Neural cell (in vitro differentiated cells): ENCODE measurements at regions not wholly inside any gene's neighbourhood (a gene's known extent, or its start where the extent isn't known, plus 50 kb on each side); places are given as distances from the start of the nearest gene placed in this dataset.

Source experiments
- H2AFZ ChIP-seq: fragments of 200-600, 300-800 bp; sonication (generic), shearing (Covaris generic); 2 replicates; pipeline ENCODE4 v1.6.0; 2014; ENCODE audit warnings: low read depth, mild to moderate bottlenecking, antibody characterized with exemption, low read length, moderate library complexity
- H3F3A ChIP-seq: fragments of 200-600 bp; shearing (Covaris generic); 2 replicates; pipeline ENCODE4 v1.6.1; 2016; ENCODE audit warnings: mild to moderate bottlenecking, moderate library complexity, mixed read lengths, antibody characterized with exemption, low read length; ENCODE audit not compliant: insufficient read depth, poor library complexity, severe bottlenecking
- H3K27ac ChIP-seq: fragments of 200-600, 300-800 bp; sonication (generic), shearing (Covaris generic); 2 replicates; pipeline ENCODE4 v1.5.1; 2014; ENCODE audit warnings: mild to moderate bottlenecking, low read length, moderate library complexity
- H3K27me3 ChIP-seq: fragments of 300-800, 200-600 bp; sonication (generic), shearing (Covaris generic); 2 replicates; pipeline ENCODE4 v1.6.0; 2014; ENCODE audit warnings: mild to moderate bottlenecking, low read depth, low read length, moderate library complexity; ENCODE audit not compliant: insufficient read depth
- H3K36me3 ChIP-seq: fragments of 300-800, 200-600 bp; sonication (generic), shearing (Covaris generic); 2 replicates; pipeline ENCODE4 v1.5.1; 2014; ENCODE audit warnings: mild to moderate bottlenecking, antibody characterized with exemption, low read length, moderate library complexity; ENCODE audit not compliant: insufficient read depth
- H3K4me2 ChIP-seq: fragments of 300-800, 200-600 bp; sonication (generic), shearing (Covaris generic); 2 replicates; pipeline ENCODE4 v1.6.0; 2014; ENCODE audit warnings: mild to moderate bottlenecking, low read length
- H3K4me3 ChIP-seq: fragments of 300-800, 200-600 bp; sonication (generic), shearing (Covaris generic); 2 replicates; pipeline ENCODE4 v1.5.1; 2014; ENCODE audit warnings: mild to moderate bottlenecking, low read length, moderate library complexity
- H3K79me2 ChIP-seq: fragments of 200-600 bp; shearing (Covaris generic); replicated peaks from 2 replicates; pipeline ENCODE4 v1.6.0; 2014; ENCODE audit warnings: mild to moderate bottlenecking, low read length, moderate library complexity; ENCODE audit not compliant: insufficient read depth
- H3K9ac ChIP-seq: fragments of 300-800, 200-600 bp; sonication (generic), shearing (Covaris generic); 2 replicates; pipeline ENCODE4 v1.6.1; 2016; ENCODE audit warnings: mild to moderate bottlenecking, low read length, mixed read lengths
- H3K9me2 ChIP-seq: fragments of 200-600 bp; shearing (Covaris generic); 2 replicates; pipeline ENCODE4 v1.6.1; 2016; ENCODE audit warnings: mild to moderate bottlenecking, low read length, mixed read lengths; ENCODE audit not compliant: insufficient read depth
- H3K9me3 ChIP-seq: fragments of 200-600, 300-800 bp; sonication (generic), shearing (Covaris generic); 2 replicates; pipeline ENCODE4 v1.6.1; 2016; ENCODE audit warnings: mild to moderate bottlenecking, mixed run types, low read length, moderate library complexity, mixed read lengths
- H4K20me1 ChIP-seq: fragments of 200-600 bp; shearing (Covaris generic); 2 replicates; pipeline ENCODE4 v1.6.1; 2016; ENCODE audit warnings: mild to moderate bottlenecking, mixed run types; ENCODE audit not compliant: insufficient read depth
- EP300 ChIP-seq: fragments of 450-650 bp; conservative IDR thresholded peaks from 2 replicates; pipeline ENCODE4 v1.6.1; 2014; ENCODE audit warnings: antibody characterized with exemption, mild to moderate bottlenecking, moderate library complexity; ENCODE audit not compliant: poor library complexity, severe bottlenecking
- EZH2 ChIP-seq: fragments of 200-600, 300-800 bp; shearing (Covaris generic), sonication (generic); IDR thresholded peaks from 2 replicates; pipeline ENCODE4 v1.6.1; 2014; ENCODE audit warnings: antibody characterized with exemption, low read length, borderline replicate concordance, mild to moderate bottlenecking; ENCODE audit not compliant: insufficient read depth, poor library complexity, severe bottlenecking
- MXI1 ChIP-seq: fragments of 450-650 bp; conservative IDR thresholded peaks from 2 replicates; pipeline ENCODE4 v1.6.1; 2014; ENCODE audit warnings: antibody characterized with exemption, mild to moderate bottlenecking; ENCODE audit not compliant: poor library complexity, severe bottlenecking
- POLR2AphosphoS5 ChIP-seq: IDR thresholded peaks from 2 replicates; pipeline ENCODE4 v1.6.1; 2012
- RAD21 ChIP-seq: fragments of 450-650 bp; conservative IDR thresholded peaks from 2 replicates; pipeline ENCODE4 v1.6.1; 2014; ENCODE audit warnings: antibody characterized with exemption, mild to moderate bottlenecking, moderate library complexity
- SMC3 ChIP-seq: fragments of 450-650 bp; conservative IDR thresholded peaks from 2 replicates; pipeline ENCODE4 v1.6.1; 2014; ENCODE audit warnings: antibody characterized with exemption, mild to moderate bottlenecking, moderate library complexity; ENCODE audit not compliant: poor library complexity
- TAF1 ChIP-seq: IDR thresholded peaks from 2 replicates; pipeline ENCODE4 v1.6.1; 2012; ENCODE audit warnings: low read depth
- TF ChIP-seq, protein P1 (sequence below): IDR thresholded peaks from 2 replicates; pipeline ENCODE4 v1.6.1; 2012; ENCODE audit warnings: borderline replicate concordance
- TF ChIP-seq, protein P2 (sequence below): fragments of 450-650 bp; IDR thresholded peaks from 2 replicates; pipeline ENCODE4 v1.5.1; 2014; ENCODE audit warnings: antibody characterized with exemption, mild to moderate bottlenecking, moderate library complexity; ENCODE audit not compliant: poor library complexity, severe bottlenecking

DNA sequence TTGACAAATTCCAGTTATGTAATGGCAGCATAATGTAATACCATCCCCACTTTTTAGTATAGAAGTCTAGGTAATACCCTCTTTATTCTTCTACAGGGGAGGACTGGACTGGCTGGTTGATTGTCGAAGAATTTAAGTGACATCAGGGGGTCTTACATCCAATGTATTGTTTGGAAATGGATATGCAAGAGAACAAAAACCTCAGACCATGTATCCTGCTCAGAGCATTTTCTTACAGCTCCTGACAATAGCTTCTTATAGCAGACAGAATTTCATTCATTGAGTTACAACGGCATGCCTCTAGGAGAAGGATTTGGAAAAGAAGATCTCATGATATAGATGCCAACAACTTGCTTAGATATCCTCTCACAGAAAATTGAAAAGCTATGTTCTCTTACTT is 2032.3 kb downstream of the EFNA5 start:
- TF ChIP-seq, protein P1, sequence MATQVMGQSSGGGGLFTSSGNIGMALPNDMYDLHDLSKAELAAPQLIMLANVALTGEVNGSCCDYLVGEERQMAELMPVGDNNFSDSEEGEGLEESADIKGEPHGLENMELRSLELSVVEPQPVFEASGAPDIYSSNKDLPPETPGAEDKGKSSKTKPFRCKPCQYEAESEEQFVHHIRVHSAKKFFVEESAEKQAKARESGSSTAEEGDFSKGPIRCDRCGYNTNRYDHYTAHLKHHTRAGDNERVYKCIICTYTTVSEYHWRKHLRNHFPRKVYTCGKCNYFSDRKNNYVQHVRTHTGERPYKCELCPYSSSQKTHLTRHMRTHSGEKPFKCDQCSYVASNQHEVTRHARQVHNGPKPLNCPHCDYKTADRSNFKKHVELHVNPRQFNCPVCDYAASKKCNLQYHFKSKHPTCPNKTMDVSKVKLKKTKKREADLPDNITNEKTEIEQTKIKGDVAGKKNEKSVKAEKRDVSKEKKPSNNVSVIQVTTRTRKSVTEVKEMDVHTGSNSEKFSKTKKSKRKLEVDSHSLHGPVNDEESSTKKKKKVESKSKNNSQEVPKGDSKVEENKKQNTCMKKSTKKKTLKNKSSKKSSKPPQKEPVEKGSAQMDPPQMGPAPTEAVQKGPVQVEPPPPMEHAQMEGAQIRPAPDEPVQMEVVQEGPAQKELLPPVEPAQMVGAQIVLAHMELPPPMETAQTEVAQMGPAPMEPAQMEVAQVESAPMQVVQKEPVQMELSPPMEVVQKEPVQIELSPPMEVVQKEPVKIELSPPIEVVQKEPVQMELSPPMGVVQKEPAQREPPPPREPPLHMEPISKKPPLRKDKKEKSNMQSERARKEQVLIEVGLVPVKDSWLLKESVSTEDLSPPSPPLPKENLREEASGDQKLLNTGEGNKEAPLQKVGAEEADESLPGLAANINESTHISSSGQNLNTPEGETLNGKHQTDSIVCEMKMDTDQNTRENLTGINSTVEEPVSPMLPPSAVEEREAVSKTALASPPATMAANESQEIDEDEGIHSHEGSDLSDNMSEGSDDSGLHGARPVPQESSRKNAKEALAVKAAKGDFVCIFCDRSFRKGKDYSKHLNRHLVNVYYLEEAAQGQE: no peak
- TF ChIP-seq RAD21: no peak
- no peak for TF ChIP-seq POLR2AphosphoS5
- no peak for TF ChIP-seq EZH2
- TF ChIP-seq, protein P2, sequence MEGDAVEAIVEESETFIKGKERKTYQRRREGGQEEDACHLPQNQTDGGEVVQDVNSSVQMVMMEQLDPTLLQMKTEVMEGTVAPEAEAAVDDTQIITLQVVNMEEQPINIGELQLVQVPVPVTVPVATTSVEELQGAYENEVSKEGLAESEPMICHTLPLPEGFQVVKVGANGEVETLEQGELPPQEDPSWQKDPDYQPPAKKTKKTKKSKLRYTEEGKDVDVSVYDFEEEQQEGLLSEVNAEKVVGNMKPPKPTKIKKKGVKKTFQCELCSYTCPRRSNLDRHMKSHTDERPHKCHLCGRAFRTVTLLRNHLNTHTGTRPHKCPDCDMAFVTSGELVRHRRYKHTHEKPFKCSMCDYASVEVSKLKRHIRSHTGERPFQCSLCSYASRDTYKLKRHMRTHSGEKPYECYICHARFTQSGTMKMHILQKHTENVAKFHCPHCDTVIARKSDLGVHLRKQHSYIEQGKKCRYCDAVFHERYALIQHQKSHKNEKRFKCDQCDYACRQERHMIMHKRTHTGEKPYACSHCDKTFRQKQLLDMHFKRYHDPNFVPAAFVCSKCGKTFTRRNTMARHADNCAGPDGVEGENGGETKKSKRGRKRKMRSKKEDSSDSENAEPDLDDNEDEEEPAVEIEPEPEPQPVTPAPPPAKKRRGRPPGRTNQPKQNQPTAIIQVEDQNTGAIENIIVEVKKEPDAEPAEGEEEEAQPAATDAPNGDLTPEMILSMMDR: no peak
- no peak overlapping the region for H2AFZ ChIP-seq
- H3K36me3 ChIP-seq: no peaks in the 10 kb centered on the region
- no peaks in the 10 kb centered on the region for H3K9me2 ChIP-seq
- no peak overlapping the region for H3K4me3 ChIP-seq
- no peaks in the 10 kb centered on the region for H3K27me3 ChIP-seq
- no peak overlapping the region for H3K27ac ChIP-seq
- H3F3A ChIP-seq: no peaks in the 10 kb centered on the region
- no peaks in the 10 kb centered on the region for H3K9me3 ChIP-seq
- H3K79me2 ChIP-seq: no peaks in the 10 kb centered on the region
- H4K20me1 ChIP-seq: no peaks in the 10 kb centered on the region
- H3K4me2 ChIP-seq: no peak overlapping the region
- H3K9ac ChIP-seq: no peak overlapping the region

DNA sequence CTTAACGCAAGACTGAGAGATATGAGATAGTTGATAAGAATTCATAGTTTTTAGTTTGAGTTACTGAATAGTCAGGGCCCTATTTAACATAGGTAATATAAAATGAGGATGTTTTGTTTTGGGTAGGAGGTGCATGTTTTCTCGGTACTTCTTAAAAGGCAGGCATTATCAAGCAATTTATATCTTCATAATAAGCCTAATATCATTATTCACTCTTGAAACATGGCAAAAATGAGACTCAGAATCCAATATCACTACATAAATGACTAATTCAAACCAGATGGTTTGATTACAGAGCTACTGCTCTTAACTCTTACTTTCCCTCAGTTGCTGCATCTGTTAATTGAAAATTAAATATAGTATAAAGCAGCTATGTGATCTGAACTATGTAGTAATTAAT is 2038.7 kb downstream of the EFNA5 start:
- no peak for TF ChIP-seq EZH2
- TF ChIP-seq, protein P2: no peak
- no peak for TF ChIP-seq TAF1
- no peak for TF ChIP-seq SMC3
- TF ChIP-seq MXI1: no peak
- no peak for TF ChIP-seq EP300
- no peak for TF ChIP-seq POLR2AphosphoS5
- TF ChIP-seq, protein P1: no peak

More for the DNA sequence above, 2038.7 kb downstream of the EFNA5 start:
- no peak overlapping the region for H3K4me3 ChIP-seq
- H3K27me3 ChIP-seq: no peaks in the 10 kb centered on the region
- no peak overlapping the region for H2AFZ ChIP-seq
- no peaks in the 10 kb centered on the region for H3K9me2 ChIP-seq
- no peaks in the 10 kb centered on the region for H3K36me3 ChIP-seq
- H4K20me1 ChIP-seq: no peaks in the 10 kb centered on the region
- no peak overlapping the region for H3K9ac ChIP-seq
- H3F3A ChIP-seq: no peaks in the 10 kb centered on the region
- H3K9me3 ChIP-seq: no peaks in the 10 kb centered on the region
- no peak overlapping the region for H3K4me2 ChIP-seq
- H3K79me2 ChIP-seq: no peaks in the 10 kb centered on the region
- H3K27ac ChIP-seq: no peak overlapping the region
